MCF 10A (cell line): ENCODE measurements at regions not wholly inside any gene's neighbourhood (a gene's known extent, or its start where the extent isn't known, plus 50 kb on each side); places are given as distances from the start of the nearest gene placed in this dataset.

Experiments used
- BruUV-seq: library from RNA; stranded (reverse); fragments of 400-500 nt; replicated peaks from 2 replicates; lab custom pipeline; 2021; lab: Mats Ljungman, UMichigan
- CTCF ChIA-PET: fragments of 300-600 bp; sonication (Branson Sonifier 250); formaldehyde crosslinking; extraction: SDS; loops from one replicate; lab custom pipeline; 2021; ENCODE audit warnings: antibody characterized with exemption, inconsistent platforms; lab: Yijun Ruan, JAX
- POLR2A ChIA-PET: fragments of 300-600, 350-650 bp; sonication (Branson Sonifier 250); formaldehyde crosslinking; extraction: SDS; loops from one replicate; lab custom pipeline; 2020; ENCODE audit warnings: antibody characterized with exemption, inconsistent platforms; lab: Yijun Ruan, JAX
- DNase-seq: peaks from one replicate; pipeline ENCODE4 v3.0.0-alpha.2; 2018; ENCODE audit not compliant: unreplicated experiment
- H3K27ac Mint-ChIP-seq: one replicate; pipeline ENCODE4 v1.8.0; 2022; ENCODE audit warnings: mild to moderate bottlenecking, low read depth, mixed read lengths; ENCODE audit not compliant: unreplicated experiment
- H3K27me3 Mint-ChIP-seq: one replicate; pipeline ENCODE4 v1.8.0; 2022; ENCODE audit warnings: mixed read lengths; ENCODE audit not compliant: insufficient read depth, unreplicated experiment
- H3K36me3 Mint-ChIP-seq: one replicate; pipeline ENCODE4 v1.8.0; 2022; ENCODE audit warnings: mild to moderate bottlenecking, moderate library complexity, mixed read lengths; ENCODE audit not compliant: insufficient read depth, unreplicated experiment
- H3K4me1 Mint-ChIP-seq: one replicate; pipeline ENCODE4 v1.8.0; 2022; ENCODE audit warnings: mixed read lengths; ENCODE audit not compliant: insufficient read depth, unreplicated experiment
- H3K4me3 Mint-ChIP-seq: one replicate; pipeline ENCODE4 v1.8.0; 2022; ENCODE audit warnings: mild to moderate bottlenecking, moderate library complexity, mixed read lengths; ENCODE audit not compliant: unreplicated experiment
- H3K9me3 Mint-ChIP-seq: one replicate; pipeline ENCODE4 v1.8.0; 2022; ENCODE audit warnings: mixed read lengths; ENCODE audit not compliant: unreplicated experiment
- intact Hi-C: fragments of 100-400 bp; cut with micrococcal nuclease; formaldehyde crosslinking; loops from 2 replicates; pipeline ENCODE4 v1.14.1; 2022
- TF ChIP-seq, protein P1 (sequence below): fragments of 200-600 bp; IDR thresholded peaks from one replicate; pipeline ENCODE4 v1.8.0; 2022; ENCODE audit warnings: antibody characterized with exemption, mild to moderate bottlenecking; ENCODE audit not compliant: unreplicated experiment

DNA sequence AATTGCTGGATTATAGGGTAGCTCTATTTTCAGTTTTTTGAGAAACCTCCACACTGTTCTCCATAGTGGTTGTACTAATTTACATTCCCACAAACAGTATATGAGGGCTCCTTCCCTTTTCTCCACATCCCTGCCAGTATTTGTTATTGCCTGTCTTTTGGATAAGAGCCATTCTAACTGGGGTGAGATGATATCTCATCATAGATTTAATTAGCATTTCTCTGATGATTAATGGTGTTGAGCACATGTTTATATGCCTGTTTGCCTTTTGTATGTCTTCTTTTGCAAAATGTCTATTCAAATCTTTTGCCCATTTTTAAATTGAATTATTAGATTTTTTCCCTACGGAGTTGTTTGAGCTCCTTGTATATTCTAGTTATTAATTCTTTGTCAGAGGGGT is 385.3 kb downstream of the CCER1 start:
- POLR2A ChIA-PET: no interaction called here
- CTCF ChIA-PET: interaction anchor here (0.7 to 1.3 kb wide), 2 partner anchors 11 to 627 kb away, joined by 3 read pairs; no protein-coding TSS in a partner anchor
- Mint-ChIP-seq H3K4me1 (peaks cover 5% of the 10 kb centered on the region), H3K27ac (no peak overlapping the region), H3K27me3 (no peaks in the 10 kb centered on the region), H3K36me3 (no peaks in the 10 kb centered on the region), H3K9me3 (peaks cover 11% of the 10 kb centered on the region), H3K4me3 (no peak overlapping the region)
- TF ChIP-seq, protein P1, sequence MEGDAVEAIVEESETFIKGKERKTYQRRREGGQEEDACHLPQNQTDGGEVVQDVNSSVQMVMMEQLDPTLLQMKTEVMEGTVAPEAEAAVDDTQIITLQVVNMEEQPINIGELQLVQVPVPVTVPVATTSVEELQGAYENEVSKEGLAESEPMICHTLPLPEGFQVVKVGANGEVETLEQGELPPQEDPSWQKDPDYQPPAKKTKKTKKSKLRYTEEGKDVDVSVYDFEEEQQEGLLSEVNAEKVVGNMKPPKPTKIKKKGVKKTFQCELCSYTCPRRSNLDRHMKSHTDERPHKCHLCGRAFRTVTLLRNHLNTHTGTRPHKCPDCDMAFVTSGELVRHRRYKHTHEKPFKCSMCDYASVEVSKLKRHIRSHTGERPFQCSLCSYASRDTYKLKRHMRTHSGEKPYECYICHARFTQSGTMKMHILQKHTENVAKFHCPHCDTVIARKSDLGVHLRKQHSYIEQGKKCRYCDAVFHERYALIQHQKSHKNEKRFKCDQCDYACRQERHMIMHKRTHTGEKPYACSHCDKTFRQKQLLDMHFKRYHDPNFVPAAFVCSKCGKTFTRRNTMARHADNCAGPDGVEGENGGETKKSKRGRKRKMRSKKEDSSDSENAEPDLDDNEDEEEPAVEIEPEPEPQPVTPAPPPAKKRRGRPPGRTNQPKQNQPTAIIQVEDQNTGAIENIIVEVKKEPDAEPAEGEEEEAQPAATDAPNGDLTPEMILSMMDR: no peak
- BruUV-seq: no TSS peak
- intact Hi-C loops: no loop called here
- DNase-seq: no peak

DNA sequence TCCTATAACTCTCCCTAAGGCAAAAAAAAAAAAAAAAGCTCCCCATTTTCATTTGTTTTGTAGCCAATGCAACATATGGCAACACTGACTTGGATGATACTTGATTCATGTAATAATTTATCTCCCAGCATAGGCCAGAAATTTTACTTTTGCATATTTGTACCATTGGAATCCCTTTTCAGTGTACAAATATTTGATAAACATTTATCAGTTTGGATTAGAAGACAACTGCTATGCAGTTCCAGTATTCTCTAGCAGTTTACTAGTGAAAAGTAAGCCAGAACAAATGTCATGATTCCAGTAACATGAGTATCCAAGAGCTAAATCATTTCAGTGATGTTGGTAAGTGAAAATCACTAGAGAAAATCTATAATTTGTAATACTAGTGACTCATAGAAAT is 392.3 kb downstream of the CCER1 start:
- no TSS peak for BruUV-seq
- Mint-ChIP-seq H3K4me3 (no peak overlapping the region), H3K9me3 (peaks cover 11% of the 10 kb centered on the region), H3K36me3 (no peaks in the 10 kb centered on the region), H3K27me3 (no peaks in the 10 kb centered on the region), H3K4me1 (no peaks in the 10 kb centered on the region), H3K27ac (no peak overlapping the region)
- POLR2A ChIA-PET: no interaction called here
- no peak for DNase-seq
- CTCF ChIA-PET: no interaction called here
- TF ChIP-seq, protein P1: no peak
- intact Hi-C loops: no loop called here

DNA sequence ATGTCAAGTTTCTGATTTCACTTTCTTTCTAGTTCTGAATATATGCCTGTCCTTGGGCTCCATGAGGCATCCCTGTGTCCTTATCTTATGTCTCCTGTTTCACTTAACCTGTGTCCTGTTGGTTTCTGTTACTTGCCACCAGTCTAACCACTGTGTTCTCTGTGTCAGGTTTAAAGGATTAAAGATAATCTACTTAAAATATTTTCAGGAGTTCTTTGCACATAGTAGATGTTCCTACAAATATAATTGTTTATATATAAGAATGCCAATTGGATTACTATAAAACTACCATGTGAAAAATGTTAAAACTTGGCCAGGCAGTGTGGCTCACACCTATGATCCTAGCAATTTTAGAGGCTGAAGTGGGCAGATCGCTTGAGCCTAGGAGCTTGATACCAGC is 406.4 kb downstream of the CCER1 start:
- TF ChIP-seq, protein P1: no peak
- Mint-ChIP-seq H3K4me1 (no peaks in the 10 kb centered on the region), H3K27ac (no peak overlapping the region), H3K36me3 (no peaks in the 10 kb centered on the region), H3K9me3 (no peaks in the 10 kb centered on the region), H3K27me3 (no peaks in the 10 kb centered on the region), H3K4me3 (no peak overlapping the region)
- BruUV-seq: no TSS peak
- POLR2A ChIA-PET: no interaction called here
- CTCF ChIA-PET: no interaction called here
- no peak for DNase-seq
- intact Hi-C loops: no loop called here

DNA sequence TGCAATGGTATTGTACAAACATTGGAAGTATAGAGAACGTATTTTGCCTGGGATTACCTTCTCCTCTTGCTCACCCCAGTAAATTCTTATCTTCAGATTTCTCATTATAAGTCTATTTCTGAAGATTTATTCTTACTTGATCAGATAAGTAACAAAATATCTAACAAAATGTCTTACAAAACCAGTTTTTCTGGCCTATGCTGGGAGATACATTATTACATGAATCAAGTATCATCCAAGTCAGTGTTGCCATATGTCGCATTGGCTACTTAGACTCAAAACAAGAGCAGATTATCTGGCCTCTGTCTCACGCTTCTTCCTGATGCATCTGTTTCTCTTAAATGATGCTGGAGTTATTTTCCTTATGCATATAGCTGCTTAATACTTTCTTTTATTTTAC is 408.5 kb downstream of the CCER1 start:
- Mint-ChIP-seq H3K36me3 (no peaks in the 10 kb centered on the region), H3K4me3 (no peak overlapping the region), H3K9me3 (no peaks in the 10 kb centered on the region), H3K4me1 (no peaks in the 10 kb centered on the region), H3K27me3 (no peaks in the 10 kb centered on the region), H3K27ac (no peak overlapping the region)
- ChIA-PET POLR2A (no interaction called here), CTCF (no interaction called here)
- BruUV-seq: no TSS peak
- no peak for DNase-seq
- intact Hi-C loops: no loop called here
- TF ChIP-seq, protein P1: no peak
